Kidney tubule cell (primary cell): ENCODE measurements at regions not wholly inside any gene's neighbourhood (a gene's known extent, or its start where the extent isn't known, plus 50 kb on each side); places are given as distances from the start of the nearest gene placed in this dataset.

Experiments
- DNase-seq: peaks from one replicate; pipeline ENCODE4 v3.0.0-alpha.2; 2018; ENCODE audit warnings: low spot score

DNA sequence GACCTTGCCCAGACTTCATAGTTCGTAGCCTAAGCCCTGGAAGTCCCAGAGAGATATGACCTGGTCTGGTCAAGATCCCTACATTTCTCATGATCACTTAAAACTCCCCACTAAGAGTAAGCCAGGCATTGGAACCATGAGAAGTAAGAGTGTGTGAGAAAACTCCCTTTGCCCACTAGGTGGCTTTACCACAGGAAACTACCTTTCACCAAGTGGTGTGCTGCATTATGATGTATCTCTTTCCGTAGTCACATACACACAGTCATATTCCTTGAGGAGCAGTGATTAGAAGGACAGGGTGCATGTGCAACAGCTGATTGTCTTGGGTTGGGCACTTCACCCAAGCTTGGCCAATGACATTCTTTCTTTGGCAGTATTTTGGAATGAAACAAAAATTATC is 639.3 kb downstream of the KCNJ2 start:
- peak; percentile 17 for DNase-seq

DNA sequence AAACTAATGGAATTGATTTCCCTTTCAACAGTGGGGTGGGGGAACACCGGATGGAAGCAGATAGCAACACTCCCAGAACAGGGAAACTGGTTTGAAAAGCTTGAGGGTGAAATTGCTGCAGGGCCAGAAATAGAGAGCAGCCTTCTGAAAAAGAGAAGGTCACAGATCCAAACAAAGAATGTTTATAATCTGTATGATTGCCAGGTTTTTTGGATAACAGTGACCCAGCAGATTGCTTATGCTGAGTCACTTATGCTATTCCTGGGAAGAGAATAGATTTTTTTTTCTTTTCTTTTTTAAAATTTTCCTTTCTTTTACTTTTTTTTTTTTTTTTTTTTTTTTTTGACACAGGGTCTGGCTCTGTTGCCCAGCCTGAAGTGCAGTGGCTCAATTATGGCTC is 641.3 kb downstream of the KCNJ2 start:
- no peak for DNase-seq

- DNase-seq = no peak
These were observed 644.1 kb downstream of the KCNJ2 start for GRCh38 chr17:70813355-70813930.

DNA sequence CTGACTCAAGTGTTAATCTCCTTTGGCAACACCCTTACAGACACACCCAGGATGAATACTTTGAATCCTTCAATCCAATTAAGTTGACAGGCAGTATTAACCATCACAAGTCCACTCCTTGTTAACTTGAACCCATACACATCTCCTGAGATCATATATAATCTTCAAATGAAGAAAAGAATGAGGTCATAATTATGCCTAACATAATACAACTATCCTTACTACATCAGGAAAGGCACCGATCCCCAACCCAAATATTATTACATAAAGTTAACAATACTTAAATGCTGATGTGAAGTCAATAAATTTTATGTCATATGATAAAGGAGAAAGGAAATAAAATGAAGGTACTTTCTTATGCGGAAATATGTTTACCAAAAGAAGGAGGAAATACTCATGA is 649.9 kb downstream of the KCNJ2 start:
- DNase-seq = no peak

DNA sequence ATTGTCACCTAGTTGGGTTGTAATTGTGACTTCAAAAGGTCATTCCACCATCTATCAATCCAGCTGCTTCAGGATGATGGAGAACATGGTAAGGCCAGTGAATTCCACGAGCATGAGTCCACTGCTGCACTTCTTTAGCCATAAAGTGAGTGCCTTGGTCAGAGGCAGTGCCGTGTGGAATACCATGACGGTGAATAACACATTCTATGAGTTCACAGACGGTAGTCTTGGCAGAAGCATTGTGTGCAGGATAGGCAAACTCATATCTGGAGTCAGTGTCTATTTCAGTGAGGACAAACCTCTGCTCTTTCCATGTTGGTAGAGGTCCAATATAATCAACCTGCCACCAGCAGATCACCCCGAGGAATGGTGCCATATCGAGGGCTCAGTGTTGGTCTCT is 650.9 kb downstream of the KCNJ2 start:
- no peak for DNase-seq

- DNase-seq = no peak
These were observed 656.2 kb downstream of the KCNJ2 start for GRCh38 chr17:70825321-70826125.

GRCh38 chr17:70829876-70830275 is 660.5 kb downstream of the KCNJ2 start:
- DNase-seq = no peak

DNA sequence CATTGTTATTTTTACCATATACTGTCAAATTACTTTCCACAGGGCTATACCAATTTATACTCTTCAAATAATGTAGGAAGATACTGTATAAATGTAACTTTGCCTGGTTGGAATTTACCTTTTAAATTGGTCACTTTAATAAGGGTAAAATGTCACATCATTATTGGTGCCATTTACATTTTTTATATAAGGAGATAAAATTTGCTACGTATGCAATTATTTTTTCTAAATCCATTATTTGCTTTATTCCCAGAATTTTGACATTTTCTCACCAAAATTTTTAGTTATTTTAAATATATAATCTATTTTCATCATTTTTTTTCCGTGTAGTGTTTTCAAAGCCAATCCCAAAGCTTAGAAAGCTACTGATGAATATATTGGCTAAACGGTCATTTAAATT is 664.7 kb downstream of the KCNJ2 start:
- no peak for DNase-seq

DNA sequence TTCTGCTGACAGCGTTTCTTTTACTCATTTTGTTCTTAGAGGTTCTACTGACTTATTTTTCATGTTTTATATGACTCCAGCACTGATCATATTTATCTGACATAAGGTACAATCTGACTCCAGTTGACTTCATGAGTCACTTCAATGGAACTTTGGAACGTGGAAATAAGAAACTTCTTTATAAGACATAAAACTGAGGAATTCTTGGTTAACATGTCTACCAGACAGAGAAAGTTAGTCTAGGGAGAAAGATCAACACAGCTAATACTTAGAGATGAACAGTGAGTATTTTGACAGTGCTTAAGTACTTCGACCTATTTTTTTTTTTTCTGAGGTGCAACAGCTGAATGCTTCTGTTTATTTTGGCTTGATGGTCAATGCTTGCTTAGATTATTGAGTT is 679.5 kb downstream of the KCNJ2 start:
- peak; percentile 43 for DNase-seq

- DNase-seq = peak; percentile 1
These were observed 686.2 kb downstream of the KCNJ2 start for GRCh38 chr17:70855401-70856054.

DNA sequence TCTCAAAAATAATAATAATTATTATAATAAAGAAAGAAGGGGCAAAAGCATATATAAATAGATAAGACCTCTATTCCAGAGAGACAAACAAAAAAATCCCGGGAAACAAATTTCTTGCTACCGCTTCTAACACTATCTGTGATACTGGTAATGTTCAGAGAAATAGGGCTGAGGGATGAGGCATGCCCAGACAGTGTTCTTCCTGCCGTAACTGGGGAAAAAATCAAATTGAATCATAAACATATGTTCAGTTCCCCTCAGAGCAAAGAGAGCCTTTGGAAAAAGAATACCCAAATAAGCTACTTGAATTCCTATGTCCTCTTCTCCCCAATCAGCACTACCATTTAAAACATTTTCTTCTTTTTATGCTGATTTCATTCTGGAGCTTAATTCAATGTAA is 688.0 kb downstream of the KCNJ2 start:
- no peak for DNase-seq

DNA sequence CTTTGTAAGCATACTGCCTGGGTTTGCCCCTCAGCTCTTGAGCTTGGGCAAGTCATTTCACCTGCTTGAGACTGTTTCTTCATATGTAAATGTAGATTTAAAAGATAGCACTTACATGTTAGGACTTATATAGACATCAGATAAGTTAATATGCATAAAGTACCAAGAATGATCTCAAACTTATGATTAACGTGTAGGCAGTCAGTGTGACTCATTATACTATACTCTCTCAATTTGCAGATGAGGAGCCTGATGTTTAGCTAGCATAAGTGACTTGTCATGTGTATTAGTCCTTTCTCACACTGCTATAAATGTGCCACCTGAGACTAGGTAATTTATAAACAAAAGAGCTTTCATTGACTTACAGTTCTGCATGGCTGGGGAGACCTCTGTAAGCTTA is 690.5 kb downstream of the KCNJ2 start:
- no peak for DNase-seq

DNA sequence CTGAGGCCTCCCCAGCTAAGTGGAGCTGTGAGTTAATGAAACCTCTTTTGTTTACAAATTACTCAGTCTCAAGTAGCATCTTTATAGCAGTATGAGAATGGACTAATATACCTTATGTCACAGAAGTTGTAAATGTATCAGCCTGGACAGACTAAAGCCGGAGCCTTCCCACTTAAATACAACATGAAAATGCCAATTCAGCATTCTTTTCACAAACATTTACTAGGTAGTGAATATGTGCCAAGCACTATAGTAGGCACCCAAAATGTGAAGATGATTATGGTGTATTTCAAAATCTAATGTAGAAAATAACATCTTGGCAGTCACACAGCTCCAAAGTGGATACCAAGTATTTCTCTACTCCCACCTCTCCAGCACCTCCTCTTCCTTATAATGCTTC is 693.0 kb downstream of the KCNJ2 start:
- DNase-seq = no peak

GRCh38 chr17:70863436-70864248 is 694.3 kb downstream of the KCNJ2 start:
- DNase-seq = no peak

- no peak for DNase-seq
These were observed 696.9 kb downstream of the KCNJ2 start for GRCh38 chr17:70865993-70866804.

DNA sequence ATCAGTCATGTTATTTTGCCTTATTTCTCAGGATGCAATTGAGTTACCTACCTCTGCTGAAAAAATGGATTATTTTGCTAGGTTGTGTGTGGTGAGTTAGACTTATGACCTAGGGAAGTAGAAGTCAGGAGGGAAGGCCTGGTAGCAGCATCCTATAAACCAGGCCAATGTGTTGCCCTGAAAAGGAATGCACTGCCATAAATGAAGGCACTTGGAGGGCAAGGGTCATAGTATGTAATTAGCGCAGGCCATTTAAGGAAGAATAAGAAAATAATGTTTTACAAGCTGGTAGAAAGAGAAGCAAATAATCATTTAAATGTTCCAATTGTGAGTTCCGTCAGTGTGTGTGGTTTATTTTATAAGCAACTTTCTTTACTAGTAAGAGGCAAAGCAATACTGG is 698.8 kb downstream of the KCNJ2 start:
- no peak for DNase-seq

DNA sequence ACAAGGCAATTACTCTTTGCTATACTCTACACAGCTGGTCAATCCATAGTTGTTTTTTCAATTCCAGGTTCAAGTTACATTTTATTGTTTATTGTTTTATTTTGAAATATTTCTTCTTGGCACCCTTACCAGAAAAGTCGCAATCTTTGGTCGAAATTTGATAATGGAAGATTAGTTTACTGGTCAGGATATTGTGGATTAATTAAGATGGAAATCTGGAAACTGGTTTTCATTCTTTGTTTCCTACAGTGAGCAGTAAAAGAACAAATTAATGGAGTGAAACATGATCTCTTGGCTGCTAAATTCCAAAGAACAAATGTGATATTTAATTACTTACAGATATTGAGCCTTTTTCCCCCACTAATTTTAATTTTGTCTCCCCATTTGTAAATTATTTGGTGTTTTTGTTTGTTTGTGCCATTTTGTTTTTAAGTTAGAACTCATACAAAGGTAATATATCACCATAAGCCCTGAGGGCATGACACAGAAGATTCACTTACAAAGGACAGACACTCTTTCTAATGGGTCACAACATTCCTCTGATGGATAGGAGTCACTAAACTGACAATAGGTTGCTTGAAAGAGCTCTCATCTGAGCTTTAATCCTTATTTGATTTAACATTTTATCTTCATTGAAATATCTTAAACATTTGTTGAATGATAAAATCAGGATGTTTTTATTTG is 700.2 kb downstream of the KCNJ2 start:
- no peak for DNase-seq

DNA sequence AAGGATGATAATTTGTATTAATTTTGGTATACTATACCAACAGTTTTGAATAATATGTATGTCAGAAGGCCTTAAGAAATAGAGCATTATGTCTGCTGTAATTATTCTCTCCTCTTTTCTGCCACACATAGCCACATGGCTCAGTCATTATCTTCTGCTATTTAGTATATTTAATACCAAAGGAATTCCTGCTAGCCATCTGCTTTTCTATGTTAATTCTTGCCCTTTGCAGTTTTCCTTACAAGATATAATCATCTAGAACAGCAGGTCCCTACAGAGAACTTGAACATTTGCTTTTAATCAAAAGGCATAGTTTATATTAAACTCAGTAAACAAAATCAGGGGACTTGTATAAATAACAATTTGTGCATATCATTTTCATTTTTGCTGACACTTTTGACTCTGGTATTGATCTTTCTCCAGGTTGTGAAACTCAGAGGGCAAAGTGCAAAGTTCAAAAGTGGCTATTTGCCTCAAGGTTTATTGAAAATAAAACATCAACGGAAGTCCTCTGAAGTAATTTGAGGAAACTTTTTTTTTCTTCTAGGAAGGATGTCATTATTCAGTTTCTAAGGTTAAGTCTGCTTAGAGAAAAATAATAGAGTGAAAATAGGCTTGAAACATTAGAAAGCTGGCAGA is 702.0 kb downstream of the KCNJ2 start:
- DNase-seq = no peak

- no peak for DNase-seq
These were observed 702.8 kb downstream of the KCNJ2 start for GRCh38 chr17:70872103-70872502.

DNA sequence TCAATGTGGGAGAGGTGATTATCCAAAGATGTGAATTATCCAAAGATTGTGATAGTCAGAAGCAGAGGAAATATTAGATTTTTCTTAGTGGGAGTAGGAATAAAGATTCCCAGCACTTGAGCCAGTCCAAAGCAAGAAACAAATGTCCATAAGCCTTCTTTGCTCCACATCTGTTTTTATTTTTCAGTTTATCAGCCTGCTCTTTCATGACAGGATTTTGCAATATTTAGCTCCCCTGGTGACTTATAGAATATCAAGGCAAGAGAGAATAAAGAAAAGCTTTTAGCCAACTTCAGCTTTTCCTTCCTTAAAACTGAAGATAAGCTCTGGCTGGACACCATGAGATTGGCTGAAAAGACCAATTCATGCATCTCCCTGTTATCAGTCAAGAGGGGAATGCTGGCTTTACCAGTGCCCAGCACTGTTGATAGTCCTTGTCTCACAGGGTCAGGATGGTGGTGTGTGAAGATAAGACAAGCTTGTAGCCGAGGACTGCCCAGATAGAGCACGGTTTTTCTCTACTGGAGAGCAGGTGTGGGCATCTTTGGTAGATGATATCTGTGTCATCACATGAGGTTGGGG is 706.5 kb downstream of the KCNJ2 start:
- no peak for DNase-seq
